ENCODE measurements at regions not wholly inside any gene's neighbourhood (a gene's known extent, or its start where the extent isn't known, plus 50 kb on each side); places are given as distances from the start of the nearest gene placed in this dataset.

DNA sequence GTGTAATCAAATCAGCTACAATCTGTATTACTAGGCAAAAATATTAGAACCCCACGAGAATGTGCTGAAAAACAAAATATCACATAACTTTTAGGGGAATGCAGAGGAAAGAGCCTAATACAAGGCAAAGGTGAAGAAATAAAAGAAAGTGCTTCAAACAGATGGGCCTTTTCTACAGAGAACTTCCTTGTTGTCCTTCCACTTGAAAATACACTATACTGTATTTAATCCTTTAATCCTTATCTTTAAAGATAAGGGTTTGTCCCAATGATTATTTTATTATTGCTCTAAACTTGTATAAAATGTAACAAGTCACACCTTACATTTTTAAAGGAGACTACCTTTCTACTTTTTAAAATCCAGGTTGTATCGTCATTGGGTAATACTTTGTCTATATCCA lies 296.5 kb downstream of the NDFIP2 start:
- H3K4me3 ChIP-seq = no peak overlapping the region
- H3K27me3 ChIP-seq = no peaks in the 10 kb centered on the region
- DNase-seq = no peak
- H3K9me3 ChIP-seq = no peaks in the 10 kb centered on the region
- no peak for TF ChIP-seq EP300 (IDR thresholded peaks at IDR 0.05)
- TF ChIP-seq POLR2A (IDR thresholded peaks at IDR 0.05) = no peak
- no peak for TF ChIP-seq CTCF (IDR thresholded peaks at IDR 0.05)
- peaks cover 4% of the 10 kb centered on the region for H3K4me1 ChIP-seq (ENCODE audit: insufficient read depth)
- H3K36me3 ChIP-seq = no peaks in the 10 kb centered on the region
- intact Hi-C loops (cut with DNase I) = no loop called here
- 79 to 88% (median 86%) methylated on average over 2 of the region's 2 CpGs for WGBS, 3 donors
- H3K27ac ChIP-seq = no peak overlapping the region

GRCh38 chr13:79776531-79777295 lies 295.8 kb downstream of the NDFIP2 start:
- no peaks in the 10 kb centered on the region for H3K36me3 ChIP-seq
- H3K4me3 ChIP-seq = no peak overlapping the region
- 85 to 96% (median 92%) methylated on average over 3 of the region's 3 CpGs for WGBS, 3 donors
- no peaks in the 10 kb centered on the region for H3K27me3 ChIP-seq
- no peak for DNase-seq
- no peaks in the 10 kb centered on the region for H3K9me3 ChIP-seq
- no peak overlapping the region for H3K27ac ChIP-seq
- TF ChIP-seq POLR2A (IDR thresholded peaks at IDR 0.05) (no peak), EP300 (IDR thresholded peaks at IDR 0.05) (no peak), CTCF (IDR thresholded peaks at IDR 0.05) (no peak)
- H3K4me1 ChIP-seq (ENCODE audit: insufficient read depth) = peaks cover 1% of the 10 kb centered on the region
- intact Hi-C loops (cut with DNase I) = no loop called here

GRCh38 chr13:79775830-79776229 lies 294.9 kb downstream of the NDFIP2 start:
- Histone ChIP-seq H3K9me3 (no peaks in the 10 kb centered on the region), H3K36me3 (no peaks in the 10 kb centered on the region), H3K4me3 (no peak overlapping the region), H3K27ac (no peak overlapping the region), H3K4me1 (ENCODE audit: insufficient read depth) (peaks cover 1% of the 10 kb centered on the region), H3K27me3 (no peaks in the 10 kb centered on the region)
- intact Hi-C loops (cut with DNase I) = no loop called here
- 5 to 10% (median 6%) methylated on average over 1 of the region's 1 CpG for WGBS, 3 donors
- DNase-seq = no peak
- TF ChIP-seq CTCF (IDR thresholded peaks at IDR 0.05) = no peak
- TF ChIP-seq POLR2A (IDR thresholded peaks at IDR 0.05) = no peak
- TF ChIP-seq EP300 (IDR thresholded peaks at IDR 0.05) = no peak

GRCh38 chr13:79772811-79773210 lies 291.9 kb downstream of the NDFIP2 start:
- no peak overlapping the region for H3K27ac ChIP-seq
- no peaks in the 10 kb centered on the region for H3K9me3 ChIP-seq
- no peaks in the 10 kb centered on the region for H3K27me3 ChIP-seq
- DNase-seq = no peak
- WGBS, 3 donors = 0 to 9% (median 3%) methylated on average over 1 of the region's 1 CpG
- TF ChIP-seq CTCF (IDR thresholded peaks at IDR 0.05) = no peak
- TF ChIP-seq POLR2A (IDR thresholded peaks at IDR 0.05) = no peak
- no peak for TF ChIP-seq EP300 (IDR thresholded peaks at IDR 0.05)
- no peak overlapping the region for H3K4me3 ChIP-seq
- intact Hi-C loops (cut with DNase I) = no loop called here
- H3K4me1 ChIP-seq (ENCODE audit: insufficient read depth) = no peaks in the 10 kb centered on the region
- no peaks in the 10 kb centered on the region for H3K36me3 ChIP-seq

Measured in ovary (tissue), 7 donors.